Calu3 (cell line): ENCODE measurements at regions not wholly inside any gene's neighbourhood (a gene's known extent, or its start where the extent isn't known, plus 50 kb on each side); places are given as distances from the start of the nearest gene placed in this dataset.

Source experiments
- BruUV-seq: library from RNA; stranded (reverse); fragments of 400-500 nt; replicated peaks from 2 replicates; lab custom pipeline; 2021; lab: Mats Ljungman, UMichigan
- CTCF ChIA-PET: fragments of 300-600 bp; sonication (Branson Sonifier 250); formaldehyde crosslinking; loops from one replicate; lab custom pipeline; 2022; ENCODE audit warnings: antibody characterized with exemption; lab: Charles Lee
- DNase-seq: peaks from one replicate; pipeline ENCODE4 v3.0.0; 2022
- H3K27ac Mint-ChIP-seq: one replicate; pipeline ENCODE4 v1.8.0; 2022; ENCODE audit warnings: mixed read lengths; ENCODE audit not compliant: unreplicated experiment
- H3K27me3 Mint-ChIP-seq: one replicate; pipeline ENCODE4 v1.8.0; 2022; ENCODE audit warnings: mixed read lengths; ENCODE audit not compliant: unreplicated experiment
- H3K36me3 Mint-ChIP-seq: one replicate; pipeline ENCODE4 v1.8.0; 2022; ENCODE audit warnings: mild to moderate bottlenecking, moderate library complexity, mixed read lengths; ENCODE audit not compliant: insufficient read depth, unreplicated experiment
- H3K4me1 Mint-ChIP-seq: one replicate; pipeline ENCODE4 v1.8.0; 2022; ENCODE audit warnings: mild to moderate bottlenecking, low read depth, mixed read lengths; ENCODE audit not compliant: unreplicated experiment
- H3K4me3 Mint-ChIP-seq: one replicate; pipeline ENCODE4 v1.8.0; 2022; ENCODE audit warnings: mild to moderate bottlenecking, low read depth, moderate library complexity, mixed read lengths; ENCODE audit not compliant: unreplicated experiment
- H3K9me3 Mint-ChIP-seq: one replicate; pipeline ENCODE4 v1.8.0; 2022; ENCODE audit warnings: low read depth, mixed read lengths; ENCODE audit not compliant: unreplicated experiment
- intact Hi-C: fragments of 100-400 bp; cut with micrococcal nuclease; formaldehyde crosslinking; loops from one replicate; pipeline ENCODE4 v1.10.0; 2022; ENCODE audit not compliant: unreplicated experiment
- TF ChIP-seq, protein P1 (sequence below): fragments of 200-600 bp; IDR thresholded peaks from one replicate; pipeline ENCODE4 v1.8.0; 2022; ENCODE audit warnings: antibody characterized with exemption; ENCODE audit not compliant: unreplicated experiment

- Mint-ChIP-seq H3K4me1 (no peaks in the 10 kb centered on the region), H3K27ac (no peak overlapping the region), H3K36me3 (no peaks in the 10 kb centered on the region), H3K4me3 (no peak overlapping the region), H3K9me3 (no peaks in the 10 kb centered on the region), H3K27me3 (peaks cover 38% of the 10 kb centered on the region)
- CTCF ChIA-PET: no interaction called here
- TF ChIP-seq, protein P1, sequence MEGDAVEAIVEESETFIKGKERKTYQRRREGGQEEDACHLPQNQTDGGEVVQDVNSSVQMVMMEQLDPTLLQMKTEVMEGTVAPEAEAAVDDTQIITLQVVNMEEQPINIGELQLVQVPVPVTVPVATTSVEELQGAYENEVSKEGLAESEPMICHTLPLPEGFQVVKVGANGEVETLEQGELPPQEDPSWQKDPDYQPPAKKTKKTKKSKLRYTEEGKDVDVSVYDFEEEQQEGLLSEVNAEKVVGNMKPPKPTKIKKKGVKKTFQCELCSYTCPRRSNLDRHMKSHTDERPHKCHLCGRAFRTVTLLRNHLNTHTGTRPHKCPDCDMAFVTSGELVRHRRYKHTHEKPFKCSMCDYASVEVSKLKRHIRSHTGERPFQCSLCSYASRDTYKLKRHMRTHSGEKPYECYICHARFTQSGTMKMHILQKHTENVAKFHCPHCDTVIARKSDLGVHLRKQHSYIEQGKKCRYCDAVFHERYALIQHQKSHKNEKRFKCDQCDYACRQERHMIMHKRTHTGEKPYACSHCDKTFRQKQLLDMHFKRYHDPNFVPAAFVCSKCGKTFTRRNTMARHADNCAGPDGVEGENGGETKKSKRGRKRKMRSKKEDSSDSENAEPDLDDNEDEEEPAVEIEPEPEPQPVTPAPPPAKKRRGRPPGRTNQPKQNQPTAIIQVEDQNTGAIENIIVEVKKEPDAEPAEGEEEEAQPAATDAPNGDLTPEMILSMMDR: no peak
- intact Hi-C loops: no loop called here
- DNase-seq: no peak
- no TSS peak for BruUV-seq
Observed at GRCh38 chr2:104952976-104953375, 84.9 kb upstream of the MRPS9 start.

GRCh38 chr2:104965900-104966299 lies 72.0 kb upstream of the MRPS9 start:
- Mint-ChIP-seq H3K36me3 (no peaks in the 10 kb centered on the region), H3K27ac (no peak overlapping the region), H3K4me1 (peaks cover 9% of the 10 kb centered on the region), H3K9me3 (no peaks in the 10 kb centered on the region), H3K27me3 (no peaks in the 10 kb centered on the region), H3K4me3 (no peak overlapping the region)
- intact Hi-C loops: no loop called here
- no TSS peak for BruUV-seq
- CTCF ChIA-PET: no interaction called here
- TF ChIP-seq, protein P1: no peak
- no peak for DNase-seq

- CTCF ChIA-PET: interaction anchor here (0.7 to 1.1 kb wide), 2 partner anchors 9 to 120 kb away, joined by 3 to 6 read pairs; no protein-coding TSS in a partner anchor
- intact Hi-C loops: no loop called here
- TF ChIP-seq, protein P1: no peak
- peaks cover 9% of the 10 kb centered on the region for H3K4me1 Mint-ChIP-seq
- H3K4me3 Mint-ChIP-seq: no peak overlapping the region
- DNase-seq: peak; percentile 34
- BruUV-seq: no TSS peak
- H3K36me3 Mint-ChIP-seq: no peaks in the 10 kb centered on the region
- no peaks in the 10 kb centered on the region for H3K9me3 Mint-ChIP-seq
- H3K27me3 Mint-ChIP-seq: no peaks in the 10 kb centered on the region
- no peak overlapping the region for H3K27ac Mint-ChIP-seq
Observed at GRCh38 chr2:104969564-104969963, 68.3 kb upstream of the MRPS9 start.

DNA sequence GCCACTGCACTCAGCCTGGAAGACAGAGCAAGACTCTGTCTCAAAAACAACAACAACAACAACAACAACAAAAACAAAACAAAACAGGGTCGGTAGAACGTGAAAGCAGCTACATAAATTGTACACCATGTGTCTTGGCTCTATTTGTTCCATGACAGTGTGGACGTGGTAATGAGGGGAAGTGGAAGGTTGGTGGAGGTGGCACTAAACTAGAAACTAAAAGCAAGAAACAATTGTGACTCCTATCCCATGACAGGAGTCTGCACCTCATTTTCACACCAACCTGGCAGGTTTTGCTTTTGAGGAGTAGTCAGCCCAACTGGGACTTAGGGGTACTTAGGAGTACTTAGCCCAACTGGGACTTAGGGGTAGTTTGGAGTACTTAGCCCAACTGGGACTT lies 62.5 kb upstream of the MRPS9 start:
- H3K27me3 Mint-ChIP-seq: peaks cover 17% of the 10 kb centered on the region
- H3K4me3 Mint-ChIP-seq: no peak overlapping the region
- no peaks in the 10 kb centered on the region for H3K36me3 Mint-ChIP-seq
- TF ChIP-seq, protein P1: no peak
- intact Hi-C loops: no loop called here
- H3K9me3 Mint-ChIP-seq: no peaks in the 10 kb centered on the region
- CTCF ChIA-PET: no interaction called here
- no peaks in the 10 kb centered on the region for H3K4me1 Mint-ChIP-seq
- no peak for DNase-seq
- no TSS peak for BruUV-seq
- H3K27ac Mint-ChIP-seq: no peak overlapping the region
